PC-9 (cell line): ENCODE measurements at regions not wholly inside any gene's neighbourhood (a gene's known extent, or its start where the extent isn't known, plus 50 kb on each side); places are given as distances from the start of the nearest gene placed in this dataset.

Source experiments
- BruUV-seq: library from RNA; stranded (reverse); fragments of 400-500 nt; replicated peaks from 2 replicates; lab custom pipeline; 2021; lab: Mats Ljungman, UMichigan
- CTCF ChIA-PET: fragments of 300-600 bp; sonication (Branson Sonifier 250); formaldehyde crosslinking; loops from one replicate; lab custom pipeline; 2022; ENCODE audit warnings: antibody characterized with exemption; lab: Charles Lee
- POLR2A ChIA-PET: fragments of 300-600 bp; sonication (Branson Sonifier 250); formaldehyde crosslinking; loops from one replicate; lab custom pipeline; 2022; ENCODE audit warnings: antibody characterized with exemption; ENCODE audit not compliant: unreplicated experiment; lab: Charles Lee
- DNase-seq, 2 experiments: peaks; one replicate each; pipeline versions ENCODE4 v3.0.0 to v3.0.0-alpha.2; 2015 to 2022; ENCODE audit warnings: mixed read lengths in 1 of 2
- H2AFZ ChIP-seq: fragments of 200-600 bp; sonication (generic); 2 replicates; pipeline ENCODE4 v1.8.1; 2017; ENCODE audit warnings: antibody characterized with exemption
- H3F3A ChIP-seq: fragments of 200-600 bp; sonication (generic); 2 replicates; pipeline ENCODE4 v1.8.1; 2017; ENCODE audit warnings: antibody characterized with exemption, mild to moderate bottlenecking, low read depth; ENCODE audit not compliant: insufficient read depth
- H3K27ac ChIP-seq: fragments of 200-600 bp; sonication (generic); 2 replicates; pipeline ENCODE4 v1.6.1; 2016; ENCODE audit warnings: mixed run types
- H3K27me3 ChIP-seq: fragments of 200-600 bp; sonication (generic); 2 replicates; pipeline ENCODE4 v1.6.1; 2016; ENCODE audit warnings: low read depth, mixed run types; ENCODE audit not compliant: insufficient read depth
- H3K36me3 ChIP-seq: fragments of 200-600 bp; sonication (generic); 2 replicates; pipeline ENCODE4 v1.6.1; 2016; ENCODE audit warnings: low read depth, mixed run types
- H3K4me1 ChIP-seq: fragments of 200-600 bp; sonication (generic); replicated peaks from 2 replicates; pipeline ENCODE4 v1.6.1; 2016; ENCODE audit warnings: mixed run types; ENCODE audit not compliant: insufficient read depth
- H3K4me2 ChIP-seq: fragments of 200-600 bp; sonication (generic); 2 replicates; pipeline ENCODE4 v1.6.1; 2017; ENCODE audit warnings: mixed run types
- H3K4me3 ChIP-seq: fragments of 200-600 bp; sonication (generic); 2 replicates; pipeline ENCODE4 v1.6.1; 2016; ENCODE audit warnings: mixed run types
- H3K79me2 ChIP-seq: fragments of 200-600 bp; sonication (generic); 2 replicates; pipeline ENCODE4 v1.6.1; 2017; ENCODE audit warnings: low read depth, mixed run types
- H3K9me2 ChIP-seq: fragments of 200-600 bp; sonication (generic); 2 replicates; pipeline ENCODE4 v1.8.1; 2017; ENCODE audit warnings: mild to moderate bottlenecking; ENCODE audit not compliant: insufficient read depth
- H3K9me3 ChIP-seq: fragments of 200-600 bp; sonication (generic); 2 replicates; pipeline ENCODE4 v1.8.1; 2016; ENCODE audit warnings: low read depth; ENCODE audit not compliant: insufficient read depth
- H4K20me1 ChIP-seq: fragments of 200-600 bp; sonication (generic); 2 replicates; pipeline ENCODE4 v1.8.1; 2017; ENCODE audit not compliant: insufficient read depth
- CTCF ChIP-seq: fragments of 200-600 bp; sonication (generic); conservative IDR thresholded peaks from 2 replicates; pipeline ENCODE4 v1.6.1; 2017; ENCODE audit warnings: mixed run types, antibody characterized with exemption, mild to moderate bottlenecking, moderate library complexity
- EZH2 ChIP-seq: fragments of 200-600 bp; sonication (generic); IDR thresholded peaks from 2 replicates; pipeline ENCODE4 v1.8.0; 2017; ENCODE audit warnings: antibody characterized with exemption, low read depth
- intact Hi-C: fragments of 100-400 bp; cut with micrococcal nuclease; formaldehyde crosslinking; loops from one replicate; pipeline ENCODE4 v1.10.0; 2022; ENCODE audit not compliant: unreplicated experiment

- Histone ChIP-seq H3K4me3 (no peak overlapping the region), H3K9me2 (no peaks in the 10 kb centered on the region), H3F3A (no peaks in the 10 kb centered on the region), H3K4me2 (no peak overlapping the region), H3K36me3 (no peaks in the 10 kb centered on the region), H4K20me1 (no peaks in the 10 kb centered on the region), H3K4me1 (no peaks in the 10 kb centered on the region), H2AFZ (no peak overlapping the region), H3K79me2 (no peaks in the 10 kb centered on the region), H3K9me3 (no peaks in the 10 kb centered on the region), H3K27ac (no peak overlapping the region), H3K27me3 (no peaks in the 10 kb centered on the region)
- CTCF ChIA-PET: no interaction called here
- POLR2A ChIA-PET: no interaction called here
- no TSS peak for BruUV-seq
- no peak for DNase-seq
- no peak for TF ChIP-seq EZH2
- TF ChIP-seq CTCF: no peak
- intact Hi-C loops: no loop called here
Observed at GRCh38 chr9:20207176-20207575, 415.1 kb downstream of the MLLT3 start.

- BruUV-seq: no TSS peak
- H3K36me3 ChIP-seq: no peaks in the 10 kb centered on the region
- no peak for DNase-seq
- H4K20me1 ChIP-seq: no peaks in the 10 kb centered on the region
- TF ChIP-seq CTCF (no peak), EZH2 (no peak)
- H3K9me2 ChIP-seq: no peaks in the 10 kb centered on the region
- H3K4me2 ChIP-seq: no peak overlapping the region
- H3K9me3 ChIP-seq: no peaks in the 10 kb centered on the region
- intact Hi-C loops: no loop called here
- no peaks in the 10 kb centered on the region for H3K79me2 ChIP-seq
- H3K27me3 ChIP-seq: no peaks in the 10 kb centered on the region
- H2AFZ ChIP-seq: no peak overlapping the region
- no peak overlapping the region for H3K4me3 ChIP-seq
- H3K27ac ChIP-seq: no peak overlapping the region
- no peaks in the 10 kb centered on the region for H3F3A ChIP-seq
- H3K4me1 ChIP-seq: no peaks in the 10 kb centered on the region
- POLR2A ChIA-PET: no interaction called here
- CTCF ChIA-PET: no interaction called here
Observed at GRCh38 chr9:20205821-20206220, 416.5 kb downstream of the MLLT3 start.

DNA sequence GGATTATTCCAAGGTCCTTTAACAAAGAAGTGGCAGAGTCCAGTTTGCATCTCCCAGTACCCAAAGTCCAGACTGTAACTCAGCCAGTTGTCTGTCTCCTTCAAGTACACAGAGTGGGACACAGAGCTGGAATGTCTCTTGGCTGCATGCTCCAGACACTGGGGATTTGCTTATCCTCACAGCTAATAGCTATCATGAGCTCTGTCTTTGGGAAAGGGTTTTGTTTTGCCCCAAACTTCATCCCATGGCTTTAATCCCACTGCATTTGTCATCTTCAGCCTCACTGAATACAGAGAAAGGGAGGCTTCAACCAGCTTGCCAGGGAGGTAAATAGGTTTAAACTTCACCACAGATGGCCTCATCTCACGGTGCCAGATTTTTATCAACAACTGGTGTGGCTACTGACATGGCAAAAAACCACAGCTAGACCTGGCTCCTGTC is 412.2 kb upstream of the SLC24A2 start:
- H2AFZ ChIP-seq: no peak overlapping the region
- no peaks in the 10 kb centered on the region for H3F3A ChIP-seq
- no peaks in the 10 kb centered on the region for H3K9me3 ChIP-seq
- no peak overlapping the region for H3K4me2 ChIP-seq
- no peak for DNase-seq
- no peak for TF ChIP-seq CTCF
- no peak for TF ChIP-seq EZH2
- no peaks in the 10 kb centered on the region for H3K36me3 ChIP-seq
- ChIA-PET POLR2A (no interaction called here), CTCF (no interaction called here)
- H3K4me3 ChIP-seq: no peak overlapping the region
- no peak overlapping the region for H3K27ac ChIP-seq
- BruUV-seq: no TSS peak
- H4K20me1 ChIP-seq: no peaks in the 10 kb centered on the region
- H3K4me1 ChIP-seq: no peaks in the 10 kb centered on the region
- H3K79me2 ChIP-seq: no peaks in the 10 kb centered on the region
- intact Hi-C loops: no loop called here
- H3K9me2 ChIP-seq: no peaks in the 10 kb centered on the region
- H3K27me3 ChIP-seq: no peaks in the 10 kb centered on the region
